ENCODE measurements at regions not wholly inside any gene's neighbourhood (a gene's known extent, or its start where the extent isn't known, plus 50 kb on each side); places are given as distances from the start of the nearest gene placed in this dataset.

GRCh38 chr5:145178641-145179523, 656.3 kb downstream of the PRELID2 start:
- TF ChIP-seq CTCF (conservative IDR thresholded peaks at IDR 0.05; ENCODE audit: low read length), result no peak
- TF ChIP-seq EZH2phosphoT487 (IDR thresholded peaks at IDR 0.05; ENCODE audit: borderline replicate concordance), result no peak
